Mesothelial cell of epicardium (in vitro differentiated cells): ENCODE measurements at regions not wholly inside any gene's neighbourhood (a gene's known extent, or its start where the extent isn't known, plus 50 kb on each side); places are given as distances from the start of the nearest gene placed in this dataset.
"Not testable (repeated sequence)": the region's sequence is repeated elsewhere in the genome, so short reads cannot be mapped to it uniquely, and the experiment has no call there.

Experiments used
- DNase-seq, 2 experiments: peaks; one replicate each; pipeline ENCODE4 v3.0.0; 2021; ENCODE audit warnings: low spot score in 2 of 2; ENCODE audit not compliant: unreplicated experiment in 2 of 2
- H3K27ac Mint-ChIP-seq: 2 replicates; pipeline ENCODE4 v1.8.0; 2021; ENCODE audit warnings: mixed read lengths
- H3K27me3 Mint-ChIP-seq: 2 replicates; pipeline ENCODE4 v1.8.0; 2021; ENCODE audit warnings: low read depth, mixed read lengths
- H3K36me3 Mint-ChIP-seq: 2 replicates; pipeline ENCODE4 v1.8.0; 2021; ENCODE audit warnings: mixed read lengths
- H3K4me1 Mint-ChIP-seq: 2 replicates; pipeline ENCODE4 v1.8.0; 2021; ENCODE audit warnings: mixed read lengths
- H3K4me3 Mint-ChIP-seq: 2 replicates; pipeline ENCODE4 v1.8.0; 2021; ENCODE audit warnings: mild to moderate bottlenecking, moderate library complexity, mixed read lengths
- H3K9me3 Mint-ChIP-seq: 2 replicates; pipeline ENCODE4 v1.8.0; 2021; ENCODE audit warnings: mixed read lengths
- TF ChIP-seq, protein P1 (sequence below): fragments of 200-600 bp; sonication (generic); IDR thresholded peaks from one replicate; pipeline ENCODE4 v1.5.0; 2021; ENCODE audit warnings: antibody characterized with exemption; ENCODE audit not compliant: unreplicated experiment

GRCh38 chr10:100645613-100646392, 99.6 kb upstream of the PAX2 start:
- Mint-ChIP-seq H3K27me3 (peaks cover 98% of the 10 kb centered on the region), H3K4me3 (no peak overlapping the region), H3K27ac (no peak overlapping the region), H3K4me1 (no peaks in the 10 kb centered on the region), H3K36me3 (no peaks in the 10 kb centered on the region), H3K9me3 (no peaks in the 10 kb centered on the region)
- no peak for DNase-seq
- TF ChIP-seq, protein P1, sequence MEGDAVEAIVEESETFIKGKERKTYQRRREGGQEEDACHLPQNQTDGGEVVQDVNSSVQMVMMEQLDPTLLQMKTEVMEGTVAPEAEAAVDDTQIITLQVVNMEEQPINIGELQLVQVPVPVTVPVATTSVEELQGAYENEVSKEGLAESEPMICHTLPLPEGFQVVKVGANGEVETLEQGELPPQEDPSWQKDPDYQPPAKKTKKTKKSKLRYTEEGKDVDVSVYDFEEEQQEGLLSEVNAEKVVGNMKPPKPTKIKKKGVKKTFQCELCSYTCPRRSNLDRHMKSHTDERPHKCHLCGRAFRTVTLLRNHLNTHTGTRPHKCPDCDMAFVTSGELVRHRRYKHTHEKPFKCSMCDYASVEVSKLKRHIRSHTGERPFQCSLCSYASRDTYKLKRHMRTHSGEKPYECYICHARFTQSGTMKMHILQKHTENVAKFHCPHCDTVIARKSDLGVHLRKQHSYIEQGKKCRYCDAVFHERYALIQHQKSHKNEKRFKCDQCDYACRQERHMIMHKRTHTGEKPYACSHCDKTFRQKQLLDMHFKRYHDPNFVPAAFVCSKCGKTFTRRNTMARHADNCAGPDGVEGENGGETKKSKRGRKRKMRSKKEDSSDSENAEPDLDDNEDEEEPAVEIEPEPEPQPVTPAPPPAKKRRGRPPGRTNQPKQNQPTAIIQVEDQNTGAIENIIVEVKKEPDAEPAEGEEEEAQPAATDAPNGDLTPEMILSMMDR: no peak

- H3K27ac Mint-ChIP-seq: no peak overlapping the region
- peaks cover 88% of the 10 kb centered on the region for H3K27me3 Mint-ChIP-seq
- H3K4me3 Mint-ChIP-seq: no peak overlapping the region
- H3K4me1 Mint-ChIP-seq: no peaks in the 10 kb centered on the region
- DNase-seq: no peak
- H3K9me3 Mint-ChIP-seq: no peaks in the 10 kb centered on the region
- H3K36me3 Mint-ChIP-seq: no peaks in the 10 kb centered on the region
- TF ChIP-seq, protein P1: no peak
These were observed 97.5 kb upstream of the PAX2 start for GRCh38 chr10:100647928-100648327.

DNA sequence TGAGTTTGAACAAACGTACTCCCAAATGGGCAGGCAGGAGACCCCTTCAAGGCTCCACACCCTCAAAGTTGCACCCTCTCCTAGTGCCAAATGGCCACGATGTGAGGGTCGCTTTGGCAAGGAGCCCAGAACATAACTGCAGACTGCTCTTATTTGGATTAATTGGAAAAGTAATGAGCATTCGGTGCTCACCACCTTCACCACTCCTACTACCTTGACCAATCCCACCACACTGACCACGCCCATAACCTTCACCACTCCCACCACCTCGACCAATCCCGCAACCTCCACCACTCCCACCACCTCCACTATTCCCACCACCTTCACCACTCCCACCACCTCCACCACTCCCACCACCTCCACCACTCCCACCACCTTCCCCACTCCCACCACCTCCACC, 94.7 kb upstream of the PAX2 start:
- no peak for DNase-seq
- Mint-ChIP-seq H3K9me3 (no peaks in the 10 kb centered on the region), H3K4me1 (peaks cover 20% of the 10 kb centered on the region), H3K4me3 (no peak overlapping the region), H3K36me3 (no peaks in the 10 kb centered on the region), H3K27me3 (peaks cover 84% of the 10 kb centered on the region), H3K27ac (no peak overlapping the region)
- TF ChIP-seq, protein P1: no peak

GRCh38 chr10:100651099-100651498, 94.3 kb upstream of the PAX2 start:
- DNase-seq, H3K4me3 Mint-ChIP-seq, H3K27ac Mint-ChIP-seq, H3K9me3 Mint-ChIP-seq, H3K36me3 Mint-ChIP-seq: not testable (repeated sequence)
- H3K4me1 Mint-ChIP-seq: peaks cover 24% of the 10 kb centered on the region
- H3K27me3 Mint-ChIP-seq: peaks cover 84% of the 10 kb centered on the region

GRCh38 chr10:100651916-100652315, 93.5 kb upstream of the PAX2 start:
- Mint-ChIP-seq H3K4me3 (no peak overlapping the region), H3K27ac (no peak overlapping the region), H3K36me3 (no peaks in the 10 kb centered on the region), H3K9me3 (no peaks in the 10 kb centered on the region), H3K27me3 (peaks cover 81% of the 10 kb centered on the region), H3K4me1 (peaks cover 24% of the 10 kb centered on the region)
- TF ChIP-seq, protein P1: no peak
- no peak for DNase-seq

GRCh38 chr10:100652406-100653135, 92.8 kb upstream of the PAX2 start:
- Mint-ChIP-seq H3K9me3 (no peaks in the 10 kb centered on the region), H3K4me3 (no peak overlapping the region), H3K27ac (no peak overlapping the region), H3K36me3 (no peaks in the 10 kb centered on the region), H3K4me1 (peaks cover 24% of the 10 kb centered on the region), H3K27me3 (peaks cover 81% of the 10 kb centered on the region)
- no peak for DNase-seq
- TF ChIP-seq, protein P1: no peak
